HEK293 (cell line): ENCODE measurements at regions not wholly inside any gene's neighbourhood (a gene's known extent, or its start where the extent isn't known, plus 50 kb on each side); places are given as distances from the start of the nearest gene placed in this dataset.

Source experiments
- CTCF ChIA-PET: fragments of 350-600 bp; formaldehyde crosslinking; extraction: SDS; loops from one replicate; lab custom pipeline; 2021; ENCODE audit warnings: antibody characterized with exemption; lab: Yijun Ruan, JAX
- POLR2A ChIA-PET: fragments of 300-600 bp; formaldehyde crosslinking; extraction: SDS; loops from one replicate; lab custom pipeline; 2020; ENCODE audit warnings: antibody characterized with exemption, inconsistent platforms; lab: Yijun Ruan, JAX
- H3K27ac ChIP-seq: fragments of 200-500 bp; sonication (Bioruptor generic); 2 replicates; pipeline ENCODE4 v1.5.1; 2014; ENCODE audit warnings: low read depth, low read length, control low read depth, inconsistent platforms; ENCODE audit errors: extremely low read depth
- H3K36me3 ChIP-seq, 2 experiments: fragments of 200-500 bp in 1 of 2; sonication (Bioruptor generic) in 1 of 2; 1 replicate in 1 of 2; 2 replicates in 1 of 2; pipeline ENCODE4 v1.5.1; 2014 to 2017; ENCODE audit warnings: inconsistent platforms in 2 of 2, low read length in 2 of 2; ENCODE audit not compliant: control insufficient read depth in 2 of 2, insufficient read depth in 1 of 2
- H3K4me1 ChIP-seq: fragments of 200-500 bp; sonication (Bioruptor generic); 2 replicates; pipeline ENCODE4 v1.5.1; 2014; ENCODE audit warnings: mild to moderate bottlenecking, low read length, inconsistent platforms; ENCODE audit not compliant: control insufficient read depth, insufficient read depth
- H3K4me3 ChIP-seq: 2 replicates; pipeline ENCODE4 v1.5.1; 2011; ENCODE audit warnings: low read depth, mild to moderate bottlenecking, control low read depth, low read length, moderate library complexity
- H3K9me3 ChIP-seq: fragments of 200-500 bp; sonication (Bioruptor generic); 2 replicates; pipeline ENCODE4 v1.5.1; 2014; ENCODE audit warnings: low read depth, low read length, inconsistent platforms; ENCODE audit not compliant: control insufficient read depth, insufficient read depth
- GFI1B ChIP-seq: fragments of 450-650 bp; formaldehyde crosslinking; IDR thresholded peaks from 2 replicates; pipeline ENCODE4 v1.5.1; 2016; ENCODE audit warnings: missing biosample characterization, missing genetic modification characterization
- GLIS1 ChIP-seq: fragments of 450-650 bp; formaldehyde crosslinking; IDR thresholded peaks from 2 replicates; pipeline ENCODE4 v1.5.1; 2016; ENCODE audit warnings: missing biosample characterization, missing genetic modification characterization
- GLIS2 ChIP-seq: fragments of 450-650 bp; formaldehyde crosslinking; IDR thresholded peaks from 2 replicates; pipeline ENCODE4 v1.5.1; 2016; ENCODE audit warnings: missing biosample characterization, missing genetic modification characterization
- PRDM4 ChIP-seq: fragments of 450-650 bp; formaldehyde crosslinking; IDR thresholded peaks from 2 replicates; pipeline ENCODE4 v1.5.1; 2017; ENCODE audit warnings: missing biosample characterization, missing genetic modification characterization
- SALL2 ChIP-seq: fragments of 450-650 bp; formaldehyde crosslinking; IDR thresholded peaks from 2 replicates; pipeline ENCODE4 v1.5.0; 2017; ENCODE audit warnings: missing biosample characterization, mild to moderate bottlenecking, missing genetic modification characterization, borderline replicate concordance
- ZBTB11 ChIP-seq: fragments of 450-650 bp; formaldehyde crosslinking; conservative IDR thresholded peaks from 2 replicates; pipeline ENCODE4 v1.5.1; 2016; ENCODE audit warnings: low read depth, missing biosample characterization, missing genetic modification characterization
- ZBTB48 ChIP-seq: fragments of 450-650 bp; formaldehyde crosslinking; IDR thresholded peaks from 2 replicates; pipeline ENCODE4 v1.5.1; 2016; ENCODE audit warnings: missing biosample characterization, missing genetic modification characterization
- ZFP69B ChIP-seq: fragments of 450-650 bp; formaldehyde crosslinking; IDR thresholded peaks from 2 replicates; pipeline ENCODE4 v1.5.1; 2016; ENCODE audit warnings: missing biosample characterization, missing genetic modification characterization
- ZNF138 ChIP-seq: fragments of 450-650 bp; formaldehyde crosslinking; IDR thresholded peaks from 2 replicates; pipeline ENCODE4 v1.5.1; 2016; ENCODE audit warnings: missing biosample characterization, missing genetic modification characterization, borderline replicate concordance
- ZNF175 ChIP-seq: fragments of 450-650 bp; formaldehyde crosslinking; IDR thresholded peaks from 2 replicates; pipeline ENCODE4 v1.5.1; 2016; ENCODE audit warnings: missing biosample characterization, missing genetic modification characterization
- ZNF184 ChIP-seq: fragments of 450-650 bp; IDR thresholded peaks from 2 replicates; pipeline ENCODE4 v1.5.1; 2018; ENCODE audit warnings: missing biosample characterization, mild to moderate bottlenecking, missing genetic modification characterization
- ZNF280C ChIP-seq: fragments of 450-650 bp; formaldehyde crosslinking; IDR thresholded peaks from 2 replicates; pipeline ENCODE4 v1.5.1; 2016; ENCODE audit warnings: missing biosample characterization, missing genetic modification characterization
- ZNF423 ChIP-seq: fragments of 450-650 bp; formaldehyde crosslinking; IDR thresholded peaks from 2 replicates; pipeline ENCODE4 v1.5.1; 2016; ENCODE audit warnings: missing biosample characterization, missing genetic modification characterization
- ZNF560 ChIP-seq: fragments of 450-650 bp; formaldehyde crosslinking; IDR thresholded peaks from 2 replicates; pipeline ENCODE4 v1.5.1; 2017; ENCODE audit warnings: missing biosample characterization, missing genetic modification characterization, borderline replicate concordance
- ZNF610 ChIP-seq: fragments of 450-650 bp; formaldehyde crosslinking; IDR thresholded peaks from 2 replicates; pipeline ENCODE4 v1.5.1; 2016; ENCODE audit warnings: missing biosample characterization, missing genetic modification characterization, borderline replicate concordance
- ZNF837 ChIP-seq: fragments of 450-650 bp; formaldehyde crosslinking; IDR thresholded peaks from 2 replicates; pipeline ENCODE4 v1.5.1; 2016; ENCODE audit warnings: missing biosample characterization, missing genetic modification characterization
- TF ChIP-seq, protein P1 (sequence below): fragments of 450-650 bp; formaldehyde crosslinking; IDR thresholded peaks from 2 replicates; pipeline ENCODE4 v1.5.1; 2016; ENCODE audit warnings: missing biosample characterization, missing genetic modification characterization
- TF ChIP-seq, protein P2 (sequence below): fragments of 450-650 bp; formaldehyde crosslinking; IDR thresholded peaks from 2 replicates; pipeline ENCODE4 v1.5.1; 2016; ENCODE audit warnings: missing biosample characterization, missing genetic modification characterization
- TF ChIP-seq, protein P3 (sequence below): fragments of 450-650 bp; formaldehyde crosslinking; IDR thresholded peaks from 2 replicates; pipeline ENCODE4 v1.5.1; 2016; ENCODE audit warnings: missing biosample characterization, missing genetic modification characterization

- Histone ChIP-seq H3K36me3 (no peaks in the 10 kb centered on the region), H3K9me3 (no peaks in the 10 kb centered on the region)
- TF ChIP-seq ZNF175 (tag by site-specific recombination) (no peak), GLIS2 (tag by site-specific recombination) (no peak), ZNF138 (tag by site-specific recombination) (no peak), ZBTB11 (tag by site-specific recombination) (no peak), SALL2 (tag by site-specific recombination) (no peak), PRDM4 (tag by site-specific recombination) (no peak), GLIS1 (tag by site-specific recombination) (no peak), ZNF280C (no peak), ZNF560 (no peak), ZFP69B (tag by site-specific recombination) (no peak), ZNF610 (tag by site-specific recombination) (no peak), ZBTB48 (no peak), GFI1B (tag by site-specific recombination) (no peak), ZNF837 (tag by site-specific recombination) (no peak), ZNF184 (tag by site-specific recombination) (no peak), ZNF423 (tag by site-specific recombination) (no peak)
- TF ChIP-seq, protein P1, sequence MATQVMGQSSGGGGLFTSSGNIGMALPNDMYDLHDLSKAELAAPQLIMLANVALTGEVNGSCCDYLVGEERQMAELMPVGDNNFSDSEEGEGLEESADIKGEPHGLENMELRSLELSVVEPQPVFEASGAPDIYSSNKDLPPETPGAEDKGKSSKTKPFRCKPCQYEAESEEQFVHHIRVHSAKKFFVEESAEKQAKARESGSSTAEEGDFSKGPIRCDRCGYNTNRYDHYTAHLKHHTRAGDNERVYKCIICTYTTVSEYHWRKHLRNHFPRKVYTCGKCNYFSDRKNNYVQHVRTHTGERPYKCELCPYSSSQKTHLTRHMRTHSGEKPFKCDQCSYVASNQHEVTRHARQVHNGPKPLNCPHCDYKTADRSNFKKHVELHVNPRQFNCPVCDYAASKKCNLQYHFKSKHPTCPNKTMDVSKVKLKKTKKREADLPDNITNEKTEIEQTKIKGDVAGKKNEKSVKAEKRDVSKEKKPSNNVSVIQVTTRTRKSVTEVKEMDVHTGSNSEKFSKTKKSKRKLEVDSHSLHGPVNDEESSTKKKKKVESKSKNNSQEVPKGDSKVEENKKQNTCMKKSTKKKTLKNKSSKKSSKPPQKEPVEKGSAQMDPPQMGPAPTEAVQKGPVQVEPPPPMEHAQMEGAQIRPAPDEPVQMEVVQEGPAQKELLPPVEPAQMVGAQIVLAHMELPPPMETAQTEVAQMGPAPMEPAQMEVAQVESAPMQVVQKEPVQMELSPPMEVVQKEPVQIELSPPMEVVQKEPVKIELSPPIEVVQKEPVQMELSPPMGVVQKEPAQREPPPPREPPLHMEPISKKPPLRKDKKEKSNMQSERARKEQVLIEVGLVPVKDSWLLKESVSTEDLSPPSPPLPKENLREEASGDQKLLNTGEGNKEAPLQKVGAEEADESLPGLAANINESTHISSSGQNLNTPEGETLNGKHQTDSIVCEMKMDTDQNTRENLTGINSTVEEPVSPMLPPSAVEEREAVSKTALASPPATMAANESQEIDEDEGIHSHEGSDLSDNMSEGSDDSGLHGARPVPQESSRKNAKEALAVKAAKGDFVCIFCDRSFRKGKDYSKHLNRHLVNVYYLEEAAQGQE, result no peak
- TF ChIP-seq, protein P2, sequence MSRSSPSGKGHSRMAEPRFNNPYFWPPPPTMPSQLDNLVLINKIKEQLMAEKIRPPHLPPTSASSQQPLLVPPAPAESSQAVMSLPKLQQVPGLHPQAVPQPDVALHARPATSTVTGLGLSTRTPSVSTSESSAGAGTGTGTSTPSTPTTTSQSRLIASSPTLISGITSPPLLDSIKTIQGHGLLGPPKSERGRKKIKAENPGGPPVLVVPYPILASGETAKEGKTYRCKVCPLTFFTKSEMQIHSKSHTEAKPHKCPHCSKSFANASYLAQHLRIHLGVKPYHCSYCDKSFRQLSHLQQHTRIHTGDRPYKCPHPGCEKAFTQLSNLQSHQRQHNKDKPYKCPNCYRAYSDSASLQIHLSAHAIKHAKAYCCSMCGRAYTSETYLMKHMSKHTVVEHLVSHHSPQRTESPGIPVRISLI (tag by site-specific recombination), result no peak
- TF ChIP-seq, protein P3, sequence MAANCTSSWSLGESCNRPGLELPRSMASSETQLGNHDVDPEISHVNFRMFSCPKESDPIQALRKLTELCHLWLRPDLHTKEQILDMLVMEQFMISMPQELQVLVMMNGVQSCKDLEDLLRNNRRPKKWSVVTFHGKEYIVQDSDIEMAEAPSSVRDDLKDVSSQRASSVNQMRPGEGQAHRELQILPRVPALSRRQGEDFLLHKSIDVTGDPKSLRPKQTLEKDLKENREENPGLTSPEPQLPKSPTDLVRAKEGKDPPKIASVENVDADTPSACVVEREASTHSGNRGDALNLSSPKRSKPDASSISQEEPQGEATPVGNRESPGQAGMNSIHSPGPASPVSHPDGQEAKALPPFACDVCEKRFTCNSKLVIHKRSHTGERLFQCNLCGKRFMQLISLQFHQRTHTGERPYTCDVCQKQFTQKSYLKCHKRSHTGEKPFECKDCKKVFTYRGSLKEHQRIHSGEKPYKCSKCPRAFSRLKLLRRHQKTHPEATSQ, result no peak
- TF ChIP-seq, all 188 proteins: peak for 0
- H3K4me3 ChIP-seq, result no peak overlapping the region
- ChIA-PET POLR2A (no interaction called here), CTCF (interaction anchor here (0.6 kb wide), 2 partner anchors 24 to 558 kb away, joined by 3 to 5 read pairs; no protein-coding TSS in a partner anchor)
- H3K4me1 ChIP-seq, result no peaks in the 10 kb centered on the region
- no peak overlapping the region for H3K27ac ChIP-seq
These were observed 283.3 kb downstream of the EIPR1 start for GRCh38 chr2:3094318-3094717.
